ENCODE measurements at regions not wholly inside any gene's neighbourhood (a gene's known extent, or its start where the extent isn't known, plus 50 kb on each side); places are given as distances from the start of the nearest gene placed in this dataset.

DNA sequence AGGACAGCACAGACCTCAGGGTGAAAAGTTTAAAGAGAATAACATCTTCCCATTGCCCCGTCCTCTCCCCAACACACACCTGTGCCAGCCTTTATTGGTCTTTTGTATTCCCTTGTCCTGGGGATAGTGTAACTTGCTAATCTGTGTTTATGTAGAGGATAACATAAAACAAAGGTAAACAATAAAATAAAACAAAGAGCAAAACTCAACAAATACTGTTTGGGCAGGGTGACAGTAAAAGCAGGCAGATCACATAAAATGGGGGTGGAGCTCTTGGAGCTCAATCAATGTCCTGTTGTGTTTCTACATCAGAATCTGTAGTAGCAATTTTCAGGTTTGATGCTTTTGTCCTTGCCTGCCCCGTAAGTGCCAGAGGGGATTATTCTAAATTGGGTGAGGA is 1939.7 kb downstream of the TP53TG3F start:
- TF ChIP-seq CTCF (conservative IDR thresholded peaks at IDR 0.05; ENCODE audit: control insufficient read depth, insufficient read depth, low read depth, low read length) = no peak
- no peak for DNase-seq (ENCODE audit: low read depth)
- H3K4me3 ChIP-seq (ENCODE audit: control insufficient read depth, low read depth, low read length) = no peak overlapping the region

DNA sequence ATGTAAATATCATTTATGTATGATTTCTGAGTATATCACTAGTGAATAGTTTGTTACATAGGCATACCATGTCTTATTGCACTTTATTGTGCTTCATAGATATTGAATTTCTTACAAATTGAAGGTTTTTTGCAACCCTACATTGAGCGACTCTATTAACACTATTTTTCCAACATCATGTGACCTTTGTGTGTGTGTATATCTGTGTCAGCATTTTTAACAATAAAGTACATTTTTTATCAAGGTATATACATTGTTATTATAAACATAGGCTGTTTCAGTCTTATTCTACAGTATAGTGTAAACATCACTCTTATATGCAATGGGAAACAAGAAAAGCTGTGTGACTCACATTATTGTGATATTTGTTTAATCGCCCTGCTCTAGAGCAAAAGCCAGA is 1944.9 kb downstream of the TP53TG3F start:
- no peak for TF ChIP-seq CTCF (conservative IDR thresholded peaks at IDR 0.05; ENCODE audit: control insufficient read depth, insufficient read depth, low read depth, low read length)
- H3K4me3 ChIP-seq (ENCODE audit: control insufficient read depth, low read depth, low read length) = no peak overlapping the region
- DNase-seq (ENCODE audit: low read depth) = no peak

DNA sequence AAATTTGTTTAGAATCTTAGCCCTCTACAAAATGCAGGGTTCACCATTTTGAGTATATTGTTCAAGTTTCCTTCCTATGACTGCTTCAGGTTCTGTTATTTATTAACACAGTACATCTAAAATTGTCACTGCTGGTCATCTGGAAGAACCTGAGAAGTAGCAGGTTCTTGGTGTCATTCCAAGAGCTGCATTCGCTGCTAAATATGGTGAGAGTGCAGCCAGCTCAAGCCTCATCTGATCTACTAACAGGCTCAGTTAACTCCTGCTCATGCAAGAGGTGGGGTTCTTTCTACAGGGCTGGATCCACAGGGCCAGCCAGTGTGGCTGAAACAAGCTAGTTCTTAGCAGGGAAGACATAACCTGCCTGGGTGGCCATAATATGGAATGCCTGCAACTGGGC is 1946.1 kb downstream of the TP53TG3F start:
- no peak for DNase-seq (ENCODE audit: low read depth)
- H3K4me3 ChIP-seq (ENCODE audit: control insufficient read depth, low read depth, low read length) = no peak overlapping the region
- TF ChIP-seq CTCF (conservative IDR thresholded peaks at IDR 0.05; ENCODE audit: control insufficient read depth, insufficient read depth, low read depth, low read length) = no peak

DNA sequence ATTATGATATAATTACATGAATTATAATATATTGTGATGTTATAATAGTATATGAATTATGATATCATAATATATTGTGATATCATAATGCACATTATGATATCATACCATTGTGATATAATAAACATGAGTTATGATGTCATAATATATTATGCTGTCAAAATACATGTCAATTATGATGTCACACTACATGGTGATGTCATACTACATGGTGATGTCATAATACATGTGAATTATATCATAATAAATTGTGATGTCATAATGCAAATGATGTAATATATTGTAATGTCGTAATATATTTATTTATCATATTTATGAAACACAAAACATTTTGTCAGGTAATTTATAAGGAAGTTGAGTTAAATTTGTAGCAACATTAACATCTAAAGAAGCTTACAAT is 1950.1 kb downstream of the TP53TG3F start:
- peak; percentile 10 for DNase-seq (ENCODE audit: low read depth)
- H3K4me3 ChIP-seq (ENCODE audit: control insufficient read depth, low read depth, low read length) = no peak overlapping the region
- TF ChIP-seq CTCF (conservative IDR thresholded peaks at IDR 0.05; ENCODE audit: control insufficient read depth, insufficient read depth, low read depth, low read length) = no peak

GRCh38 chr16:35410438-35410837 is 1951.0 kb downstream of the TP53TG3F start:
- no peak for DNase-seq (ENCODE audit: low read depth)
- H3K4me3 ChIP-seq (ENCODE audit: control insufficient read depth, low read depth, low read length) = no peak overlapping the region
- TF ChIP-seq CTCF (conservative IDR thresholded peaks at IDR 0.05; ENCODE audit: control insufficient read depth, insufficient read depth, low read depth, low read length) = no peak

DNA sequence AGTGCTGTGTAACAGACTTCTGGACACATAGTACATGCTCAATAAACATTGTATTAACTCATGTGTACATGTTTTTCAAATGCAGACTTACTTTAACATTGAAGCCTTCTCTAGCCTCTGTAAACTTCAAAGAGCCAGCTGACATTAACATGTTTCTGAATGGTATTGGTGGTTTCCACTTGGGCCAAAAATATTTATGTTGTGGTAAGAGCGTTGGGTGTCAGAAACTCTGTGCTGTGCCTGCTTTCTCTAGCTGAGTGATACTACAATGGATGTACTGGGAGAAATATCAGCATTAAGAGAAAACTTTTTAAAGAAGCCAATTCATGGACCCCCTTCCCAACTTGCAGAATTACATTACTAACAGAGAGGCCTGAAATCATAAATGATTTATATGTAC is 1951.7 kb downstream of the TP53TG3F start:
- no peak for DNase-seq (ENCODE audit: low read depth)
- H3K4me3 ChIP-seq (ENCODE audit: control insufficient read depth, low read depth, low read length) = no peak overlapping the region
- TF ChIP-seq CTCF (conservative IDR thresholded peaks at IDR 0.05; ENCODE audit: control insufficient read depth, insufficient read depth, low read depth, low read length) = no peak

DNA sequence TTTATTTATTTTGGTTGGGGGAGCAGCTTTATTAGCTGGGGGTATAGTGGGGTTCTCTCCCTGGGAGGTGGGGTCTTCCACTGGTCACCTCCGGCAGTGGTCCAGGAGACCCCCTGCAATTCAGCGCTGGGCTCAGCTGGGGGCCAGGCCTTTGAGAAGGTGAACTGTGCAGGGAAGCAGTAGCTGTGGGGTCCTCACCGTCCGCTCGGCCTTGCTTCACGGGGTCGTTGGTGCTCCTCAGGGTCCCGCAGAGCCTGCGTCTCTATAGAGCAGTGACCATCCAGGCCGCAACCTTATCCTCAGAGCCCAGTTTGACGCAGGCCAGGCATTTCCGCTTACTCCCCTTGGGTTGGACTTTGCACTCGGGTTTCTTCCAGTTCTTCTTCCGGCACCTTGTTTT is 1954.7 kb downstream of the TP53TG3F start:
- no peak for TF ChIP-seq CTCF (conservative IDR thresholded peaks at IDR 0.05; ENCODE audit: control insufficient read depth, insufficient read depth, low read depth, low read length)
- H3K4me3 ChIP-seq (ENCODE audit: control insufficient read depth, low read depth, low read length) = no peak overlapping the region
- DNase-seq (ENCODE audit: low read depth) = no peak

All from fibroblast of mammary gland (primary cell).